Muscle of leg (tissue), 3 donors: ENCODE measurements at regions not wholly inside any gene's neighbourhood (a gene's known extent, or its start where the extent isn't known, plus 50 kb on each side); places are given as distances from the start of the nearest gene placed in this dataset.

Experiments used
- DNase-seq: peaks from one replicate; pipeline ENCODE4 v3.0.0; 2013
- H3K27ac ChIP-seq: one replicate; pipeline ENCODE4 v1.5.1; 2013; ENCODE audit warnings: mild to moderate bottlenecking, low read length, control low read depth
- H3K27me3 ChIP-seq: one replicate; pipeline ENCODE4 v1.6.1; 2013; ENCODE audit warnings: low read length; ENCODE audit not compliant: control insufficient read depth, insufficient read depth
- H3K36me3 ChIP-seq: one replicate; pipeline ENCODE4 v1.6.1; 2013; ENCODE audit warnings: low read length; ENCODE audit not compliant: control insufficient read depth, insufficient read depth
- H3K4me1 ChIP-seq: one replicate; pipeline ENCODE4 v1.6.1; 2013; ENCODE audit warnings: low read length; ENCODE audit not compliant: control insufficient read depth, insufficient read depth
- H3K4me3 ChIP-seq: one replicate; pipeline ENCODE4 v1.5.1; 2013; ENCODE audit warnings: low read length, control low read depth
- H3K9me3 ChIP-seq: replicated peaks from 2 replicates; pipeline ENCODE4 v1.6.1; 2013; ENCODE audit warnings: low read depth, low read length; ENCODE audit not compliant: control insufficient read depth
- WGBS: methylation state at CpG from one replicate; pipeline ENCODE4 v1.1.5; 2013; ENCODE audit warnings: missing lambda C conversion rate; ENCODE audit not compliant: insufficient coverage; 5-methylcytosine and 5-hydroxymethylcytosine counted together

DNA sequence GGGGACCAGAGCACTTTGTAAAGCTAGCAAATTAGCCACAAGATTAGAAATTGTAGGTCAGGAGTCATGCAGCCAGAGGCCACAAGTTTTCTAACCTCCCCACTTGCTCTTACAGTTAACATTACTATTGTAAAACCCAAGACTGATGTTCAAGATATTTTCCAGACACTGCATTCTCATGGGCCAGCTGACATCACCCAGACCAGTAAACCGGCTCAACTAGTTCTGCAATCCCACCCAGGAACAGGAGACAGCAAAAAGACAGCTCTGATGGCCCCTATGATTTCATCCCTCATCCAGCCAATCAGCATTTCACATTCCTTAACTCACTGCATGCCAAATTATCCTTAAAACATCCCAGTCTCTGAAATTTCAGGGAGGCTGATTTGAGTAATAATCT lies 178.5 kb downstream of the PRR20E start:
- H3K36me3 ChIP-seq: no peaks in the 10 kb centered on the region
- H3K9me3 ChIP-seq: no peaks in the 10 kb centered on the region
- H3K4me1 ChIP-seq: no peaks in the 10 kb centered on the region
- H3K27ac ChIP-seq: no peak overlapping the region
- no peak for DNase-seq
- H3K27me3 ChIP-seq: no peaks in the 10 kb centered on the region
- 67% methylated on average over 1 of the region's 1 CpG for WGBS
- no peak overlapping the region for H3K4me3 ChIP-seq

DNA sequence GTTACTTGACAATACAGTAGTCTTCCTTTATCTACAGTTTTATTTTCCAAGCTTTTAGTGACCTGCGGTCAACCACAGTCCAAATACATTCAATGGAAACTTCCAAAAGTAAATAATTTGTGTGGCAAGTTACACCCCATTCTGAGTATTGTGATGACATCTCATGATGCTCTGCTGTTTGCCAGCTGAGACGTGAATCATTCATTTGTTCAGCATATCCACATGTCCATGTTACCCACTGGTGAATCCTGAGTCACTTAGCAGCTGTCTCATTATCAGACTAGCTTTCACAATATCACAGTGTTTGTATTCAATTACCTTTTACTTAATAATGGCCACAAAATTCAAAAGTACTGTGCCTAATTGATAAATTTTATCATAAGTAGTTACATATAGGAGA lies 179.8 kb downstream of the PRR20E start:
- Histone ChIP-seq H3K9me3 (no peaks in the 10 kb centered on the region), H3K4me3 (no peak overlapping the region), H3K27me3 (no peaks in the 10 kb centered on the region), H3K27ac (no peak overlapping the region), H3K36me3 (no peaks in the 10 kb centered on the region), H3K4me1 (no peaks in the 10 kb centered on the region)
- DNase-seq: no peak
- WGBS: 100% methylated on average over 1 of the region's 2 CpGs

DNA sequence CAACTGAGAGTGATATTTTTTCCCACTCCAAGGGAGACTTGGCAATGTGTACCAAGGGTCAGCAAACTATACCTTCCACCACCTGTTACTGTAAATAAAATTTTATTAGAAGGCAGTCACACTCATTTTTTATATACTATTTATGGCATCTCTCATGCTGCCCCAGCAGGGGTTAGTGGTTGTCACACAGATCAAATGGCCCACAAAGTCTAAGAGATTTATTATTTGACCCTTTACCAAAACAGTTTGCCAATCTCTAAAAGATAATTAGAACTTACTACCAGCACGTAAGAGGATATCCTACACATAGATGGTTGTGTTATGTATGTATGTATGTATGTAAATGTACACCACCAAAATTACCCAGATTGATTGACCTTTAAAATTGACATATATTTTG lies 185.1 kb downstream of the PRR20E start:
- Histone ChIP-seq H3K27ac (no peak overlapping the region), H3K4me3 (no peak overlapping the region), H3K27me3 (no peaks in the 10 kb centered on the region), H3K9me3 (no peaks in the 10 kb centered on the region), H3K4me1 (no peaks in the 10 kb centered on the region), H3K36me3 (no peaks in the 10 kb centered on the region)
- DNase-seq: peak; percentile 0
- no CpG with 5 or more reads among the region's 1 CpG for WGBS

DNA sequence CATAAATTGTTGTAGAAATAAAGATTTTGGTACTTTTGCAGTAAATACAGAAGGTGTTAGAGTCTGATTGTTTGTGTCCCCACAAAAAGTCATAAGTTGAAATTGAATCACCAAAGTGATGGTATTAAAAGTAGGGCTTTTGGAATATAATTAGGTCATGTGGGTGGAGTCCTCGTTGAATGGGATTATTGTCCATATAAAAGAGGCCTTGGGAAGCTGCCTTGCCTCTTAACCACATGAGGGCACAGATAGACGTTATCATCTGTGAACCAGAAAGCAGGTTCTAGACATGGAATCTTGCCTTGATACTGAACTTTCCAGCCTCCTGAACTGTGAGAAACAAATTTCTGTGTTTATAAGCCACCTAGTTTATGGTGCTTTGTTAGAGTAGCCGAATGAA lies 186.8 kb downstream of the PRR20E start:
- no peak for DNase-seq
- Histone ChIP-seq H3K4me3 (no peak overlapping the region), H3K27ac (no peak overlapping the region), H3K9me3 (no peaks in the 10 kb centered on the region), H3K4me1 (no peaks in the 10 kb centered on the region), H3K36me3 (no peaks in the 10 kb centered on the region), H3K27me3 (no peaks in the 10 kb centered on the region)
- WGBS: 80% methylated on average over 1 of the region's 3 CpGs

DNA sequence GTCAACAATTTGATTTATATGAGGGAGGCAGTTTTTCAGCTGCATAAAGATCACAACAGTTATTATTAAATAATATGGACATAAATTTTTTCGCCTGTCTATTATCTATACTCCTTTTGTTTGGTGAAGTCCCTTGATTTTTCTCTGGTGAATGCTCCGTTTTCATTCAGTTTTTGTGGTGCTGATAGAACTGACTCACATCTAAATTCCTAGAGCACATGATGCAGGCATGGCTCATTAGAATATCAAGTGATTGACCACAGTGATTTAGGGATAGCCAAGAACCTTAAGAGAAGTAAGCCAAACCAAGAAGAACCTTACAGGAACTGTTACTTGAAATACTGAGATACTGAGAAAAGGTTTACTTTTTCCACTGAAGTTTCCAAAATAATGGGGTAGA lies 208.9 kb downstream of the PRR20E start:
- no peak overlapping the region for H3K27ac ChIP-seq
- H3K27me3 ChIP-seq: no peaks in the 10 kb centered on the region
- no peaks in the 10 kb centered on the region for H3K36me3 ChIP-seq
- WGBS: no CpG with 5 or more reads among the region's 2 CpGs
- no peak for DNase-seq
- H3K9me3 ChIP-seq: no peaks in the 10 kb centered on the region
- H3K4me3 ChIP-seq: no peak overlapping the region
- no peaks in the 10 kb centered on the region for H3K4me1 ChIP-seq

DNA sequence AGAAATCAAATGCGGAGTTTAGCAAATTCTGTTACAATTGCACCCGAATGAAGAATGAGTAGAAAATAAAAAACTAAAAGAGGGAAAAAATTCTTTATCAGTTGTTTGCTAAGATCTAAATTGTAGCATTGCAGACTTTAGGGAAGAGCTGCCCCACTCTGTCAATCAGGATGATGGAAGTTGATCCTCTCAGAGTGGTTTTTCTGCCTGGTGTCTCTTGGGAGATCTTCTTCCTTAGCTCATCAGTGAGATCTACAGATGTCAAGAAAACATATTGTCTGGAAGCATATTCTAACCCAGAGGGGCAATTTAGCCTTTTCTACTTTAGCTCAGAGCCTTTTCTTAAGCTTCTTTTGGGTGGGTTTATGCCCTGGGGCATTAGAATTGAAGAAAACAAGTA lies 223.2 kb upstream of the PCDH17 start:
- Histone ChIP-seq H3K27me3 (no peaks in the 10 kb centered on the region), H3K4me3 (no peak overlapping the region), H3K9me3 (no peaks in the 10 kb centered on the region), H3K36me3 (no peaks in the 10 kb centered on the region), H3K4me1 (no peaks in the 10 kb centered on the region), H3K27ac (no peak overlapping the region)
- WGBS: no CpG with 5 or more reads among the region's 2 CpGs
- DNase-seq: no peak

DNA sequence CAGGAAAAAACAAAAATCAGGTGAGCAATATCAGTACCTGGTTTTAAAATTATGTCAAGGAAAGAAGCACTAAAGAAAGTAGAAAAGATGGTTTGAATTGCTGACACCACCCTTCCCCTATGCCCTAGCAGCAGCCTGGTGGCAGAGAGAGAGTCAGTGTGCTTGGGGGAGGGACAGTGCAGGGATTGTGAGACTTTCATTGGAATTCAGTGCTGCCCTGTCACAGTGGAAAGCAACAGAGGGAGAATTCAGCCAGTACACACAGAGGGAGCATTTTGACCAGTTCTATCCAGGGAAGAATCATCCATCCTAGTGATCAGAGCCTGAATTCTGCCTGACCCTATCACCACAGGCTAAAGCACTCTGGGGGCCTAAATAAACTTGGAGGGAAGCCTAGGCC lies 222.4 kb upstream of the PCDH17 start:
- H3K9me3 ChIP-seq: no peaks in the 10 kb centered on the region
- H3K36me3 ChIP-seq: no peaks in the 10 kb centered on the region
- no peak overlapping the region for H3K27ac ChIP-seq
- H3K4me3 ChIP-seq: no peak overlapping the region
- H3K27me3 ChIP-seq: no peaks in the 10 kb centered on the region
- no peaks in the 10 kb centered on the region for H3K4me1 ChIP-seq
- no peak for DNase-seq

DNA sequence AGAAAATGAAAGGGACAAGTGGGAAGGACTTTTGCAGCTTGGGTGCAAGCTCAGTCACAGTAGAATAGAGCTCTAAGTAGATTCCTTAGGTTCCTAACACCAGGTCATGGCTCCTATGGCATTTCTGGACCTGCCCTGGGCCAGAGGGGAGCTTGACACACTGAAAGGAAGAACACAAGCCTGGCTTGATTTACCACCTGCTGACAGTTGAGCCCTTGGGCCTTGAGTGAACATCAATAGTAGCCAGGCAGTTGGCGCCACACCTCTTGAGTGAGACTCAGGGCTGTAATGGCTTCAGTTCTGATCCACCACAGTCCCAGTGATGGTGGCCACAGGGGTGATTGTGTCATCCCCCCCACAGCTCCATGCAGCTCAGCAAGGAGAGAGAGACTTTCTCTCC lies 221.9 kb upstream of the PCDH17 start:
- H3K4me3 ChIP-seq: no peak overlapping the region
- no peak for DNase-seq
- 80% methylated on average over 1 of the region's 1 CpG for WGBS
- no peaks in the 10 kb centered on the region for H3K4me1 ChIP-seq
- no peaks in the 10 kb centered on the region for H3K9me3 ChIP-seq
- no peaks in the 10 kb centered on the region for H3K27me3 ChIP-seq
- H3K36me3 ChIP-seq: no peaks in the 10 kb centered on the region
- H3K27ac ChIP-seq: no peak overlapping the region

DNA sequence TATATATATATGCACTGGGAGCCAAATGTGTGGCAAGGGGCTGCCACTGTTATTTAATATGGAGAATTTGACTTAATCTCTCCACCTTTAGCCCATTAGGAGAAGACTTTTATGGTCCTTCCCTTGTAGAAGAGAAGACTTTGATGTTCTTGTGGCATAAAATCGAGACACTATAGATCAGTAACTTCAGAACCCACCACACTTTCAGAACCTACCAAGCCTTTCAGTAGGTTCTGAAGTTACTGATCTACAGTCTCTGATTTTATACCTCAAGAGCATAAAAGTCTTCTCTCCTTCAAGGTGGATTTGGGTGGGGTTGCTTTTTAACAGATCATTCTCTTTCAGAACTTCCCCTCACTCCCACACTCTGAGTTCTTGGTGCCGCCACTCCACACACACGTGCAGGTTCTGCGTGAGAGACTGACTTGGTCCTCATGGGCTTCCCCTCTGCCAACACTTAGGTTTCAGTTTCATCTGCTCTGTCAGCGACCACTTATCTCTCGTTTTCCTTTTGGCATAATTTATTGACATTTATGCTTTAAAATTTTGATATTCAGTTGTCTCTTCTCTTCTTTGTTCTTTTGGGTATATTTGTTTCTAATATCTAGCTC lies 213.4 kb upstream of the PCDH17 start:
- Histone ChIP-seq H3K4me1 (no peaks in the 10 kb centered on the region), H3K9me3 (no peaks in the 10 kb centered on the region), H3K4me3 (no peak overlapping the region), H3K36me3 (no peaks in the 10 kb centered on the region), H3K27ac (no peak overlapping the region), H3K27me3 (no peaks in the 10 kb centered on the region)
- no peak for DNase-seq
- WGBS: 74% methylated on average over 3 of the region's 6 CpGs

DNA sequence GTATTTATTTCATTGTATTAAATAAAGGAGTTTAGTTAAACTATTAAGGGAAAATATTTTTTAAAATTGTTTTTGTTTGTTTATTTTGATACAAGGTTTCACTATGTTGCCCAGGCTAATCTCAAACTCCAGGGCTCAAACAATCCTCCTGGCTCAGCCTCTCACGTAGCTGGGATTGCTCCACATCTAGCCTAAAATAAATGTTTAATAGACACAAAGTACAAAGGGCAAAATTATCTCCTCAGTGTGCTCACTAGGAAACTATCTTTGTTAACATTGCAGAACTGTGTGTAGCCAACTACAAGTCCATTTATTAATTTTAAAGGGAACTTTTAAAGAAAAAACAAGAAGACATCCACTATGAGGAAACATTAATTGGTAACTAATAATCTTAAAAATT lies 207.2 kb upstream of the PCDH17 start:
- no peak overlapping the region for H3K27ac ChIP-seq
- no peaks in the 10 kb centered on the region for H3K27me3 ChIP-seq
- no peaks in the 10 kb centered on the region for H3K36me3 ChIP-seq
- peaks cover 10% of the 10 kb centered on the region for H3K9me3 ChIP-seq
- WGBS: no CpG with 5 or more reads among the region's 1 CpG
- no peaks in the 10 kb centered on the region for H3K4me1 ChIP-seq
- no peak overlapping the region for H3K4me3 ChIP-seq
- no peak for DNase-seq

DNA sequence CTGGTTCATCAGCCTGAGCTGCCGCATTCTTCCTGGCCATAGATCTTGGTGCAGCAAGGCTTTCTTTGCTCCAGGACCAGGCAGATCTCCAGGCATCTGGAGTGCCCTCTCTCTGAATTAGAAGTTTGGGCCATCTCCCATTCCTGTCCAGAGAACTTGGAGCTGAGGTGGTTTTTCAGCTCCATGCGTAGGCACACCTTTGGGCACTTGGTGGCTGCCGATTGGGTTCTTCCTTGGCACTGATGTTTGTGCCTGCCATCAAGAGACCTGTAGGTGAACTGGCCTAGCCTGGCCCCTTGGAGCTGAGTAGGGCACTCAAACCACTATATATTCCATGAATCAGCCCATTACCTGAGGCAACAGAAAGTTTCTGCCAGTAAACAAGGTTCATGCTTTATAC lies 206.0 kb upstream of the PCDH17 start:
- 90% methylated on average over 3 of the region's 3 CpGs for WGBS
- no peak for DNase-seq

More for the DNA sequence above, 206.0 kb upstream of the PCDH17 start:
- no peak overlapping the region for H3K4me3 ChIP-seq
- no peak overlapping the region for H3K27ac ChIP-seq
- H3K27me3 ChIP-seq: no peaks in the 10 kb centered on the region
- H3K9me3 ChIP-seq: peaks cover 10% of the 10 kb centered on the region
- no peaks in the 10 kb centered on the region for H3K4me1 ChIP-seq
- no peaks in the 10 kb centered on the region for H3K36me3 ChIP-seq
